OCI-LY7 (cell line): ENCODE measurements at regions not wholly inside any gene's neighbourhood (a gene's known extent, or its start where the extent isn't known, plus 50 kb on each side); places are given as distances from the start of the nearest gene placed in this dataset.

Source experiments
- BruUV-seq: library from RNA; stranded (reverse); fragments of 400-500 nt; replicated peaks from 2 replicates; lab custom pipeline; 2021; lab: Mats Ljungman, UMichigan
- CTCF ChIA-PET: fragments of 300-600 bp; sonication (Branson Sonifier 250); formaldehyde crosslinking; loops from one replicate; lab custom pipeline; 2022; ENCODE audit warnings: antibody characterized with exemption; ENCODE audit not compliant: unreplicated experiment; lab: Charles Lee
- POLR2A ChIA-PET: fragments of 300-600 bp; sonication (Branson Sonifier 250); formaldehyde crosslinking; loops from one replicate; lab custom pipeline; 2022; ENCODE audit warnings: antibody characterized with exemption; lab: Charles Lee
- DNase-seq: peaks from one replicate; pipeline ENCODE4 v3.0.0-alpha.2; 2015; ENCODE audit warnings: low spot score
- H2AFZ ChIP-seq: fragments of 200-600 bp; sonication (generic), shearing (Covaris generic); 2 replicates; pipeline ENCODE4 v1.6.1; 2014; ENCODE audit warnings: mild to moderate bottlenecking, antibody characterized with exemption, low read length, moderate library complexity
- H3K27ac ChIP-seq: fragments of 200-600 bp; sonication (generic); 2 replicates; pipeline ENCODE4 v1.5.1; 2014; ENCODE audit warnings: mixed run types, low read depth, mild to moderate bottlenecking, moderate library complexity, low read length, inconsistent platforms; ENCODE audit not compliant: poor library complexity, severe bottlenecking
- H3K36me3 ChIP-seq: fragments of 200-600 bp; sonication (generic); 2 replicates; pipeline ENCODE4 v1.6.1; 2014; ENCODE audit warnings: mild to moderate bottlenecking, antibody characterized with exemption, low read length, moderate library complexity, mixed read lengths; ENCODE audit not compliant: insufficient read depth
- H3K4me1 ChIP-seq: fragments of 200-600 bp; sonication (generic); 2 replicates; pipeline ENCODE4 v1.5.1; 2014; ENCODE audit warnings: mild to moderate bottlenecking, low read length; ENCODE audit not compliant: insufficient read depth, poor library complexity, severe bottlenecking
- H3K4me2 ChIP-seq: fragments of 200-600 bp; sonication (generic); 2 replicates; pipeline ENCODE4 v1.6.1; 2014; ENCODE audit warnings: mild to moderate bottlenecking, low read length
- H3K4me3 ChIP-seq: fragments of 200-600 bp; sonication (generic); 2 replicates; pipeline ENCODE4 v1.5.1; 2014; ENCODE audit warnings: mild to moderate bottlenecking, low read depth, low read length; ENCODE audit not compliant: poor library complexity, severe bottlenecking
- H3K79me2 ChIP-seq: fragments of 200-600 bp; sonication (generic); 2 replicates; pipeline ENCODE4 v1.6.1; 2016; ENCODE audit warnings: low read depth, mild to moderate bottlenecking, low read length, moderate library complexity, mixed read lengths; ENCODE audit not compliant: insufficient read depth
- H3K9me2 ChIP-seq: fragments of 200-600 bp; sonication (generic); 2 replicates; pipeline ENCODE4 v1.6.1; 2016; ENCODE audit warnings: mild to moderate bottlenecking, low read length, mixed read lengths; ENCODE audit not compliant: insufficient read depth
- H3K9me3 ChIP-seq: fragments of 200-600 bp; sonication (generic); 2 replicates; pipeline ENCODE4 v1.6.1; 2014; ENCODE audit warnings: mild to moderate bottlenecking, mixed run types, low read length, mixed read lengths
- H4K20me1 ChIP-seq: fragments of 200-600 bp; sonication (generic); 2 replicates; pipeline ENCODE4 v1.6.1; 2014; ENCODE audit warnings: mild to moderate bottlenecking, antibody characterized with exemption, low read length, moderate library complexity, mixed read lengths; ENCODE audit not compliant: insufficient read depth
- CTCF ChIP-seq: fragments of 200-600 bp; sonication (generic); conservative IDR thresholded peaks from 2 replicates; pipeline ENCODE4 v1.5.1; 2014; ENCODE audit warnings: mild to moderate bottlenecking, antibody characterized with exemption, low read length, moderate library complexity, mixed read lengths
- EZH2phosphoT487 ChIP-seq: fragments of 200-600 bp; sonication (generic); IDR thresholded peaks from 2 replicates; pipeline ENCODE4 v1.6.1; 2018; ENCODE audit warnings: low read depth, borderline replicate concordance, mild to moderate bottlenecking, mixed run types, antibody characterized with exemption, low read length, moderate library complexity, mixed read lengths
- intact Hi-C: fragments of 100-400 bp; cut with micrococcal nuclease; formaldehyde crosslinking; loops from one replicate; pipeline ENCODE4 v1.10.0; 2022; ENCODE audit not compliant: unreplicated experiment

DNA sequence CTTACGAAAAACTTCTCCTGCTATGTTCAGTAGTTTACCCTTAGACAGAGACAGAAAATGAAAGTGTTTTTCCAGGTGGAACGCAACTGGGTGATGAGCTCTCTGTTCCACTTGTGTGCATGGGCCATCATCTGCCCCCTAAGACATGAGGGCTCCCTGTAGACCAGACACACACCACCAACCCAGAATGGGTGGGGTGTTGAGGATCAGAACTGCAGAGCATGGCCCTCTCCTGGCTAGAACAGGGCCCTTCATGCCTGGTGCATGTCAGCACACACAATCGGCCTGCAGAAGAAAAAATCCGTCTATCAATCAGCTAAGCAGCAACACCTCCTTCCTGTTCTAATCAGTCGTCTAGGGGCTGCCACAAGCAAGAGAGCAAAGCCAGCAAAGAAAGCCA, 186.2 kb upstream of the INHBA start:
- no peaks in the 10 kb centered on the region for H3K79me2 ChIP-seq
- no peaks in the 10 kb centered on the region for H4K20me1 ChIP-seq
- no TSS peak for BruUV-seq
- no peak for TF ChIP-seq EZH2phosphoT487
- no peak for TF ChIP-seq CTCF
- CTCF ChIA-PET: no interaction called here
- DNase-seq: no peak
- no peaks in the 10 kb centered on the region for H3K36me3 ChIP-seq
- H3K4me3 ChIP-seq: no peak overlapping the region
- intact Hi-C loops: no loop called here
- no peaks in the 10 kb centered on the region for H3K9me2 ChIP-seq
- no peak overlapping the region for H3K4me2 ChIP-seq
- H3K9me3 ChIP-seq: no peaks in the 10 kb centered on the region
- H3K4me1 ChIP-seq: no peaks in the 10 kb centered on the region
- POLR2A ChIA-PET: no interaction called here
- no peak overlapping the region for H3K27ac ChIP-seq
- no peak overlapping the region for H2AFZ ChIP-seq

- ChIA-PET POLR2A (no interaction called here), CTCF (no interaction called here)
- Histone ChIP-seq H3K79me2 (no peaks in the 10 kb centered on the region), H2AFZ (no peak overlapping the region), H3K36me3 (no peaks in the 10 kb centered on the region), H4K20me1 (no peaks in the 10 kb centered on the region), H3K9me3 (no peaks in the 10 kb centered on the region), H3K4me3 (no peak overlapping the region), H3K4me2 (no peak overlapping the region), H3K9me2 (no peaks in the 10 kb centered on the region), H3K27ac (no peak overlapping the region), H3K4me1 (peaks cover 1% of the 10 kb centered on the region)
- BruUV-seq: no TSS peak
- TF ChIP-seq CTCF (no peak), EZH2phosphoT487 (no peak)
- intact Hi-C loops: no loop called here
- DNase-seq: no peak
These were observed 184.5 kb upstream of the INHBA start for GRCh38 chr7:41887416-41887815.

GRCh38 chr7:41886901-41887311, 184.0 kb upstream of the INHBA start:
- H3K36me3 ChIP-seq: no peaks in the 10 kb centered on the region
- H3K79me2 ChIP-seq: no peaks in the 10 kb centered on the region
- no peak for DNase-seq
- H3K4me1 ChIP-seq: peaks cover 6% of the 10 kb centered on the region
- no TSS peak for BruUV-seq
- no peaks in the 10 kb centered on the region for H3K9me3 ChIP-seq
- TF ChIP-seq EZH2phosphoT487: no peak
- TF ChIP-seq CTCF: no peak
- H3K4me3 ChIP-seq: no peak overlapping the region
- ChIA-PET POLR2A (interaction anchor here (0.9 kb wide), 1 partner anchor 975 kb away, joined by 5 read pairs; no protein-coding TSS in a partner anchor), CTCF (no interaction called here)
- no peak overlapping the region for H3K27ac ChIP-seq
- no peaks in the 10 kb centered on the region for H4K20me1 ChIP-seq
- H2AFZ ChIP-seq: no peak overlapping the region
- intact Hi-C loops: no loop called here
- no peak overlapping the region for H3K4me2 ChIP-seq
- H3K9me2 ChIP-seq: no peaks in the 10 kb centered on the region
